B cell (primary cell): ENCODE measurements at regions not wholly inside any gene's neighbourhood (a gene's known extent, or its start where the extent isn't known, plus 50 kb on each side); places are given as distances from the start of the nearest gene placed in this dataset.

Source experiments
- CTCF ChIP-seq: fragments of 200-600 bp; IDR thresholded peaks from one replicate; pipeline ENCODE4 v1.8.0; 2022; ENCODE audit warnings: antibody characterized with exemption, mild to moderate bottlenecking
- EZH2 ChIP-seq: IDR thresholded peaks from 2 replicates; pipeline ENCODE4 v1.6.1; 2012; ENCODE audit warnings: borderline replicate concordance, low read depth, mild to moderate bottlenecking, moderate library complexity, low read length; ENCODE audit not compliant: insufficient read depth, poor library complexity, severe bottlenecking

- TF ChIP-seq CTCF: no peak
- no peak for TF ChIP-seq EZH2
These were observed 216.7 kb downstream of the TTLL2 start for GRCh38 chr6:167541544-167541943.
